Peyer's patch (tissue), 4 donors: ENCODE measurements at regions not wholly inside any gene's neighbourhood (a gene's known extent, or its start where the extent isn't known, plus 50 kb on each side); places are given as distances from the start of the nearest gene placed in this dataset.

Source experiments
- DNase-seq, 3 donors: peaks; one replicate each; pipeline ENCODE4 v3.0.0-alpha.2; 2017 to 2019
- H3K27ac ChIP-seq, 4 donors: fragments of 200-600 bp; sonication (generic); one replicate each; pipeline ENCODE4 v1.5.1; 2016 to 2019
- H3K27me3 ChIP-seq, 2 donors: fragments of 200-600 bp; sonication (generic); one replicate each; pipeline ENCODE4 v1.5.1; 2019
- H3K36me3 ChIP-seq, 3 donors: fragments of 200-600 bp; sonication (generic); one replicate each; pipeline ENCODE4 v1.5.1; 2016 to 2019
- H3K4me1 ChIP-seq, 4 donors: fragments of 200-600 bp; sonication (generic); one replicate each; pipeline ENCODE4 v1.5.1; 2016 to 2019
- H3K4me3 ChIP-seq, 4 donors: fragments of 200-600 bp; sonication (generic); 1 replicate in 3 of 4; 2 replicates in 1 of 4; pipeline ENCODE4 v1.5.1; 2016 to 2019; ENCODE audit warnings: mild to moderate bottlenecking in 1 of 4
- H3K9me3 ChIP-seq, 4 donors: fragments of 200-600 bp; sonication (generic); one replicate each; pipeline ENCODE4 v1.5.1; 2016 to 2019; ENCODE audit warnings: mild to moderate bottlenecking in 1 of 4
- POLR2A ChIP-seq, 2 donors: fragments of 450-650 bp; IDR thresholded peaks; one replicate each; pipeline ENCODE4 v1.5.1; 2017; ENCODE audit warnings: antibody characterized with exemption in 2 of 2, mild to moderate bottlenecking in 2 of 2, moderate library complexity in 2 of 2
- TF ChIP-seq, protein P1 (sequence below), 6 experiments: fragments of 450-650 bp in 4 of 6; fragments of 200-600 bp in 2 of 6; sonication (generic) in 1 of 6; IDR thresholded peaks; one replicate each; pipeline ENCODE4 v1.5.1; 2017 to 2019; ENCODE audit warnings: antibody characterized with exemption in 6 of 6, mild to moderate bottlenecking in 3 of 6, moderate library complexity in 1 of 6

DNA sequence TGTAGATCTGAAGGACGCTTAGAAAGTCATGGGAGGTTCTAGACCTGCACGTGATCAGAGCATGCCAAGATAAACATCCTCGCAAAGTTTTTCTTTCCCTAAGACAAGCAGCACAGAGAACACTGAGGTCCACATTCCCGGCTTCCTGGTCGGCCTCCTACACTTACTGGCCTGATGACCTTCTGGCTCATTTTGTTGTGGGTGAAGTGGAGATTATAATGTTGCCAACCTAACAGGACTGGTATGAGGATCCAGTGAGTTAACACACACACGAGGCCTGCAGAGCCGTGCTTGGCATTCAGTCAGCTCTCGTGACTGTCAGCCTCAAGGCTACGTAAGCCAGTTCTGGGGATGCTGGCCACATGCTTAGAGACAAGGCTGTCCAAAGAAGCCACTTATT, 186.0 kb downstream of the TENT4A start:
- no peaks in the 10 kb centered on the region for H3K9me3 ChIP-seq
- no peak overlapping the region for H3K27ac ChIP-seq
- H3K36me3 ChIP-seq = no peaks in the 10 kb centered on the region
- DNase-seq = no peak
- no peaks in the 10 kb centered on the region for H3K4me1 ChIP-seq
- TF ChIP-seq, protein P1, sequence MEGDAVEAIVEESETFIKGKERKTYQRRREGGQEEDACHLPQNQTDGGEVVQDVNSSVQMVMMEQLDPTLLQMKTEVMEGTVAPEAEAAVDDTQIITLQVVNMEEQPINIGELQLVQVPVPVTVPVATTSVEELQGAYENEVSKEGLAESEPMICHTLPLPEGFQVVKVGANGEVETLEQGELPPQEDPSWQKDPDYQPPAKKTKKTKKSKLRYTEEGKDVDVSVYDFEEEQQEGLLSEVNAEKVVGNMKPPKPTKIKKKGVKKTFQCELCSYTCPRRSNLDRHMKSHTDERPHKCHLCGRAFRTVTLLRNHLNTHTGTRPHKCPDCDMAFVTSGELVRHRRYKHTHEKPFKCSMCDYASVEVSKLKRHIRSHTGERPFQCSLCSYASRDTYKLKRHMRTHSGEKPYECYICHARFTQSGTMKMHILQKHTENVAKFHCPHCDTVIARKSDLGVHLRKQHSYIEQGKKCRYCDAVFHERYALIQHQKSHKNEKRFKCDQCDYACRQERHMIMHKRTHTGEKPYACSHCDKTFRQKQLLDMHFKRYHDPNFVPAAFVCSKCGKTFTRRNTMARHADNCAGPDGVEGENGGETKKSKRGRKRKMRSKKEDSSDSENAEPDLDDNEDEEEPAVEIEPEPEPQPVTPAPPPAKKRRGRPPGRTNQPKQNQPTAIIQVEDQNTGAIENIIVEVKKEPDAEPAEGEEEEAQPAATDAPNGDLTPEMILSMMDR (IDR thresholded peaks at IDR 0.05) = no peak
- no peak for TF ChIP-seq POLR2A (IDR thresholded peaks at IDR 0.05)
- H3K4me3 ChIP-seq = no peak overlapping the region
- H3K27me3 ChIP-seq = no peaks in the 10 kb centered on the region

DNA sequence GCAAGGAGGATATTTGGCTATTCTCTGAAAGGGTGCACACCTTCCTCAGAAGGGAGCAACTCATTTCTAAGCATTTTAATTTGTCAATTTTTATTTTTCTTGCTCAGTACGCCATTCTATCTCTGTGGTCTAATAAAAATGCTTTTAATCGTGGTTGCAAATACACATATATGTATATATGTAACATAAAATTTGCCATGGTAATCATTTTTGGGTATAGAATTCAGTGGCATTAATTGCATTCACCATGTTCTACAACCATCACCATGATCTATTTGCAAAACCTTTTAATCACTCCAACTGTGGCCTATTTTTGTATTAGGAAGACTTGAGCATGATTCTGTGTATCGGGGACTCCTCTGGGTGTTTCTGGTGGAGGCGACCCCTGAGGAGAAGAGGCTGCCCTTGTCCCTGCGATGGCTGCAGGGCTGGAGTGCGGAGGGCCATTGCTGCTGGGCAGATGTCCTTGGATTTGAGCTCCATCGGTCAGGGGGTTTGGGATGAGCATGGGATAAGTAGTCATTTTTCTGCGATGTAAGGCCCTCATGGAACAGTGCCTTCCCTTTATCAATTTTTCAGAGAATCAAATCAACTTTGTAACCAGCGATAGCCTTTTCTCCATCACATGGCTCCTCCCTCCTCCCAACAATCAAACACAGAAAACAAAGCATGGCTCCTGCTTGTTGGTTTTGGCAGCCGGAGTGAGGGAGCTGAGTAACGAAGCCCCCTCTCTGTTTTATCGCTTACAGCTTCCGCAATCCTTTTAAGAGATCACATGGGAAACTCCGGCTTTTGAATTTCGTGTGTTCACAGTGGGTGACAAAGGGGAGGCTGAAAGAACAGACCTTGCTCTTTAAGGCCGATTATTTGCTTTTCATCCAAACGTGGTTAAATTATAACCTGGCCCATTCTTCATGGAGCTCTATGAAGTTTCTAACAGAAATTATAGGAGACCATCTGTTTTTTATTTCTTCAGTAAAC, 187.3 kb downstream of the TENT4A start:
- Histone ChIP-seq H3K9me3 (no peaks in the 10 kb centered on the region), H3K4me3 (no peak overlapping the region), H3K4me1 (no peaks in the 10 kb centered on the region), H3K27me3 (no peaks in the 10 kb centered on the region), H3K36me3 (no peaks in the 10 kb centered on the region), H3K27ac (no peak overlapping the region)
- DNase-seq = no peak
- TF ChIP-seq POLR2A (IDR thresholded peaks at IDR 0.05) = no peak
- TF ChIP-seq, protein P1 (IDR thresholded peaks at IDR 0.05) = no peak

DNA sequence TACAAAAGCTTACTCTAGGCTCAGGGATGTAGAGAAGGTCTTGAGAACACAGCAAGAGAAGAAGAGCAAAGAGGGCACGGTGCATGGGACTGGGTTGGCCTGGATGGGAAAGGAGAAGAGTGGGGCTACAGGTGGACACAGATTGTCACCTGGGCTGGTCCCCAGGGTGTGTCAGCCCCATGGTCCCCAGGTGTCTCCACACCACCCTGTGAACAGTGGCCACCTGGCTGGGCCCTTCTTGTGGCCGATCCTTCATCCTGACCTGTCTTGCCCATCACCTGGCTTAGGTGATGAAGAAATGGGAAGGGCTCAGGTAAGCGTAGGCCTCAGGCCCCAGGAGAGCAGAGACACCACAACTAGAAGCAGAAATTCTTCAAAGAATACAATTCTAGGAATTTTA, 188.9 kb downstream of the TENT4A start:
- H3K9me3 ChIP-seq = no peaks in the 10 kb centered on the region
- TF ChIP-seq, protein P1 (IDR thresholded peaks at IDR 0.05) = no peak
- TF ChIP-seq POLR2A (IDR thresholded peaks at IDR 0.05) = no peak
- H3K4me3 ChIP-seq = no peak overlapping the region
- H3K36me3 ChIP-seq = no peaks in the 10 kb centered on the region
- no peaks in the 10 kb centered on the region for H3K27me3 ChIP-seq
- DNase-seq = no peak
- no peak overlapping the region for H3K27ac ChIP-seq
- H3K4me1 ChIP-seq = no peaks in the 10 kb centered on the region

DNA sequence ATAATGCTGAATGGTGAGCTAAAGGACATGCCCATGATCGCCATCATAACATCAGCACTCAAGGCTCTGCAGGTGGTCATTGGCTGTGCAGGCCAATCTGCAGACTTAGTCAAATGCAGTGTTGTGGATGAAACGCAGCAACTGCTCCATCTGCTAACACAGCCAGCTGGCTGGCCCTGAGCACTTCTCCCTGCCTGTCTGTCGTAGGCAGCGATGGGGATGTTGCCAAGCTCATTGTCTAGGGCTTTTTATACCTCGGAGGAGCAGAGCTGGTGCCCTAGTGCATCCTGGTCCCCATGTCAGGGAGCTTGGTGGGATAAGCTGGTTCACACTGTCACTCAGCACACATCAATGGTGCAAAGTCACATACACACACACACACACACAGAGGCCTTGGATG, 189.4 kb downstream of the TENT4A start:
- Histone ChIP-seq H3K9me3 (no peaks in the 10 kb centered on the region), H3K36me3 (no peaks in the 10 kb centered on the region), H3K4me1 (no peaks in the 10 kb centered on the region), H3K27ac (no peak overlapping the region), H3K4me3 (no peak overlapping the region), H3K27me3 (no peaks in the 10 kb centered on the region)
- no peak for DNase-seq
- TF ChIP-seq POLR2A (IDR thresholded peaks at IDR 0.05) = no peak
- TF ChIP-seq, protein P1 (IDR thresholded peaks at IDR 0.05) = no peak

DNA sequence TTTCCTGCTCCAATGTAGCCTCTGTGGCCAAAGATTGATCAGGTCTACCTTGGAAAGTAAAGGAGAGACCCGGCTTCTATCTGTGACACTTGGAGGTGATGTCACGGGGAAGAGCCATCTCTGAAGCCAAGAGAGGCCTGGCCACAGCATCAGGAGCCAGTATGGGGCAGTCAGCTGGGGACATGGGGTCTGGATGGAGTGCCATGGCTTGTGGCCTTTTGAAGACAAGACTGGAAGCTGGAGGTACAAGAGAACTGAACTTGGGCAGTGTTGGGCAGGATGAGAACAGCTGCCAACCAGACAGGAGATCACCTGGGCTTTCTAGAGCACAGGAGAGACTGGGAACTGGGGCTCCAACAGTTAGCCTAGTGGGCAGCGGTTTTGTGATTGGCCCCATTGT, 190.7 kb downstream of the TENT4A start:
- Histone ChIP-seq H3K36me3 (no peaks in the 10 kb centered on the region), H3K27me3 (no peaks in the 10 kb centered on the region), H3K9me3 (no peaks in the 10 kb centered on the region), H3K4me3 (no peak overlapping the region), H3K27ac (no peak overlapping the region), H3K4me1 (no peaks in the 10 kb centered on the region)
- TF ChIP-seq POLR2A (IDR thresholded peaks at IDR 0.05) = no peak
- TF ChIP-seq, protein P1 (IDR thresholded peaks at IDR 0.05) = no peak
- no peak for DNase-seq
